H1 (cell line): ENCODE measurements at regions not wholly inside any gene's neighbourhood (a gene's known extent, or its start where the extent isn't known, plus 50 kb on each side); places are given as distances from the start of the nearest gene placed in this dataset.

Experiments
- CHD2 ChIP-seq: IDR thresholded peaks from 2 replicates; pipeline ENCODE4 v1.6.1; 2012; ENCODE audit warnings: low read length, improper control_type of control experiment
- MAFK ChIP-seq: IDR thresholded peaks from 2 replicates; pipeline ENCODE4 v1.6.1; 2012; ENCODE audit warnings: low read depth, mild to moderate bottlenecking, improper control_type of control experiment, low read length
- POLR2AphosphoS5 ChIP-seq: IDR thresholded peaks from 2 replicates; pipeline ENCODE4 v1.6.1; 2011; ENCODE audit warnings: low read depth, low read length
- SIRT6 ChIP-seq: IDR thresholded peaks from one replicate; pipeline ENCODE4 v1.7.1; 2012; ENCODE audit warnings: low read length, inconsistent platforms
- TF ChIP-seq, protein P1 (sequence below): fragments of 300-600 bp; sonication (generic); IDR thresholded peaks from 2 replicates; pipeline ENCODE4 v1.7.1; 2012; ENCODE audit warnings: low read length, moderate library complexity, mild to moderate bottlenecking, inconsistent platforms; ENCODE audit not compliant: insufficient replicate concordance
- TF ChIP-seq, protein P2 (sequence below): IDR thresholded peaks from 2 replicates; pipeline ENCODE4 v1.6.1; 2011; ENCODE audit warnings: low read depth, mild to moderate bottlenecking, low read length; ENCODE audit not compliant: insufficient read depth

- TF ChIP-seq, protein P1, sequence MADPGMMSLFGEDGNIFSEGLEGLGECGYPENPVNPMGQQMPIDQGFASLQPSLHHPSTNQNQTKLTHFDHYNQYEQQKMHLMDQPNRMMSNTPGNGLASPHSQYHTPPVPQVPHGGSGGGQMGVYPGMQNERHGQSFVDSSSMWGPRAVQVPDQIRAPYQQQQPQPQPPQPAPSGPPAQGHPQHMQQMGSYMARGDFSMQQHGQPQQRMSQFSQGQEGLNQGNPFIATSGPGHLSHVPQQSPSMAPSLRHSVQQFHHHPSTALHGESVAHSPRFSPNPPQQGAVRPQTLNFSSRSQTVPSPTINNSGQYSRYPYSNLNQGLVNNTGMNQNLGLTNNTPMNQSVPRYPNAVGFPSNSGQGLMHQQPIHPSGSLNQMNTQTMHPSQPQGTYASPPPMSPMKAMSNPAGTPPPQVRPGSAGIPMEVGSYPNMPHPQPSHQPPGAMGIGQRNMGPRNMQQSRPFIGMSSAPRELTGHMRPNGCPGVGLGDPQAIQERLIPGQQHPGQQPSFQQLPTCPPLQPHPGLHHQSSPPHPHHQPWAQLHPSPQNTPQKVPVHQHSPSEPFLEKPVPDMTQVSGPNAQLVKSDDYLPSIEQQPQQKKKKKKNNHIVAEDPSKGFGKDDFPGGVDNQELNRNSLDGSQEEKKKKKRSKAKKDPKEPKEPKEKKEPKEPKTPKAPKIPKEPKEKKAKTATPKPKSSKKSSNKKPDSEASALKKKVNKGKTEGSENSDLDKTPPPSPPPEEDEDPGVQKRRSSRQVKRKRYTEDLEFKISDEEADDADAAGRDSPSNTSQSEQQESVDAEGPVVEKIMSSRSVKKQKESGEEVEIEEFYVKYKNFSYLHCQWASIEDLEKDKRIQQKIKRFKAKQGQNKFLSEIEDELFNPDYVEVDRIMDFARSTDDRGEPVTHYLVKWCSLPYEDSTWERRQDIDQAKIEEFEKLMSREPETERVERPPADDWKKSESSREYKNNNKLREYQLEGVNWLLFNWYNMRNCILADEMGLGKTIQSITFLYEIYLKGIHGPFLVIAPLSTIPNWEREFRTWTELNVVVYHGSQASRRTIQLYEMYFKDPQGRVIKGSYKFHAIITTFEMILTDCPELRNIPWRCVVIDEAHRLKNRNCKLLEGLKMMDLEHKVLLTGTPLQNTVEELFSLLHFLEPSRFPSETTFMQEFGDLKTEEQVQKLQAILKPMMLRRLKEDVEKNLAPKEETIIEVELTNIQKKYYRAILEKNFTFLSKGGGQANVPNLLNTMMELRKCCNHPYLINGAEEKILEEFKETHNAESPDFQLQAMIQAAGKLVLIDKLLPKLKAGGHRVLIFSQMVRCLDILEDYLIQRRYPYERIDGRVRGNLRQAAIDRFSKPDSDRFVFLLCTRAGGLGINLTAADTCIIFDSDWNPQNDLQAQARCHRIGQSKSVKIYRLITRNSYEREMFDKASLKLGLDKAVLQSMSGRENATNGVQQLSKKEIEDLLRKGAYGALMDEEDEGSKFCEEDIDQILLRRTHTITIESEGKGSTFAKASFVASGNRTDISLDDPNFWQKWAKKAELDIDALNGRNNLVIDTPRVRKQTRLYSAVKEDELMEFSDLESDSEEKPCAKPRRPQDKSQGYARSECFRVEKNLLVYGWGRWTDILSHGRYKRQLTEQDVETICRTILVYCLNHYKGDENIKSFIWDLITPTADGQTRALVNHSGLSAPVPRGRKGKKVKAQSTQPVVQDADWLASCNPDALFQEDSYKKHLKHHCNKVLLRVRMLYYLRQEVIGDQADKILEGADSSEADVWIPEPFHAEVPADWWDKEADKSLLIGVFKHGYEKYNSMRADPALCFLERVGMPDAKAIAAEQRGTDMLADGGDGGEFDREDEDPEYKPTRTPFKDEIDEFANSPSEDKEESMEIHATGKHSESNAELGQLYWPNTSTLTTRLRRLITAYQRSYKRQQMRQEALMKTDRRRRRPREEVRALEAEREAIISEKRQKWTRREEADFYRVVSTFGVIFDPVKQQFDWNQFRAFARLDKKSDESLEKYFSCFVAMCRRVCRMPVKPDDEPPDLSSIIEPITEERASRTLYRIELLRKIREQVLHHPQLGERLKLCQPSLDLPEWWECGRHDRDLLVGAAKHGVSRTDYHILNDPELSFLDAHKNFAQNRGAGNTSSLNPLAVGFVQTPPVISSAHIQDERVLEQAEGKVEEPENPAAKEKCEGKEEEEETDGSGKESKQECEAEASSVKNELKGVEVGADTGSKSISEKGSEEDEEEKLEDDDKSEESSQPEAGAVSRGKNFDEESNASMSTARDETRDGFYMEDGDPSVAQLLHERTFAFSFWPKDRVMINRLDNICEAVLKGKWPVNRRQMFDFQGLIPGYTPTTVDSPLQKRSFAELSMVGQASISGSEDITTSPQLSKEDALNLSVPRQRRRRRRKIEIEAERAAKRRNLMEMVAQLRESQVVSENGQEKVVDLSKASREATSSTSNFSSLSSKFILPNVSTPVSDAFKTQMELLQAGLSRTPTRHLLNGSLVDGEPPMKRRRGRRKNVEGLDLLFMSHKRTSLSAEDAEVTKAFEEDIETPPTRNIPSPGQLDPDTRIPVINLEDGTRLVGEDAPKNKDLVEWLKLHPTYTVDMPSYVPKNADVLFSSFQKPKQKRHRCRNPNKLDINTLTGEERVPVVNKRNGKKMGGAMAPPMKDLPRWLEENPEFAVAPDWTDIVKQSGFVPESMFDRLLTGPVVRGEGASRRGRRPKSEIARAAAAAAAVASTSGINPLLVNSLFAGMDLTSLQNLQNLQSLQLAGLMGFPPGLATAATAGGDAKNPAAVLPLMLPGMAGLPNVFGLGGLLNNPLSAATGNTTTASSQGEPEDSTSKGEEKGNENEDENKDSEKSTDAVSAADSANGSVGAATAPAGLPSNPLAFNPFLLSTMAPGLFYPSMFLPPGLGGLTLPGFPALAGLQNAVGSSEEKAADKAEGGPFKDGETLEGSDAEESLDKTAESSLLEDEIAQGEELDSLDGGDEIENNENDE: no peak
- TF ChIP-seq MAFK (no peak), CHD2 (no peak), POLR2AphosphoS5 (no peak), SIRT6 (no peak)
- TF ChIP-seq, protein P2, sequence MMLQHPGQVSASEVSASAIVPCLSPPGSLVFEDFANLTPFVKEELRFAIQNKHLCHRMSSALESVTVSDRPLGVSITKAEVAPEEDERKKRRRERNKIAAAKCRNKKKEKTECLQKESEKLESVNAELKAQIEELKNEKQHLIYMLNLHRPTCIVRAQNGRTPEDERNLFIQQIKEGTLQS: no peak
Measured at GRCh38 chr18:2032036-2032435, 539.3 kb downstream of the METTL4 start (continued).
